ENCODE measurements at regions not wholly inside any gene's neighbourhood (a gene's known extent, or its start where the extent isn't known, plus 50 kb on each side); places are given as distances from the start of the nearest gene placed in this dataset.
"Not testable (repeated sequence)": the region's sequence is repeated elsewhere in the genome, so short reads cannot be mapped to it uniquely, and the experiment has no call there.

GRCh38 chr6:92121228-92121627 is 1298.1 kb downstream of the EPHA7 start:
- no peak for DNase-seq

- DNase-seq: no peak
Measured at GRCh38 chr6:92117800-92118199, 1301.6 kb downstream of the EPHA7 start.

- DNase-seq: no peak
Measured at GRCh38 chr6:92114797-92115196, 1304.6 kb downstream of the EPHA7 start.

GRCh38 chr6:92114091-92114675 is 1305.2 kb downstream of the EPHA7 start:
- no peak for DNase-seq

GRCh38 chr6:92111386-92111785 is 1308.0 kb downstream of the EPHA7 start:
- no peak for DNase-seq

- no peak for DNase-seq
Measured at GRCh38 chr6:92110403-92110802, 1309.0 kb downstream of the EPHA7 start.

GRCh38 chr6:92109956-92110355 is 1309.4 kb downstream of the EPHA7 start:
- DNase-seq: no peak

- no peak for DNase-seq
Measured at GRCh38 chr6:92109256-92109655, 1310.1 kb downstream of the EPHA7 start.

GRCh38 chr6:92086750-92087149 is 1332.6 kb downstream of the EPHA7 start:
- no peak for DNase-seq

GRCh38 chr6:92083914-92084313 is 1335.4 kb downstream of the EPHA7 start:
- DNase-seq: not testable (repeated sequence)

GRCh38 chr6:92072387-92072786 is 1347.0 kb downstream of the EPHA7 start:
- no peak for DNase-seq

GRCh38 chr6:92069781-92070180 is 1349.6 kb downstream of the EPHA7 start:
- DNase-seq: no peak

GRCh38 chr6:92052513-92052912 is 1366.8 kb downstream of the EPHA7 start:
- no peak for DNase-seq

- DNase-seq: no peak
Measured at GRCh38 chr6:92050216-92050615, 1369.1 kb downstream of the EPHA7 start.

GRCh38 chr6:92047860-92048259 is 1371.5 kb downstream of the EPHA7 start:
- no peak for DNase-seq

- DNase-seq: no peak
Measured at GRCh38 chr6:92047152-92047850, 1372.1 kb downstream of the EPHA7 start.

GRCh38 chr6:92044312-92044711 is 1375.0 kb downstream of the EPHA7 start:
- DNase-seq: no peak

GRCh38 chr6:92043777-92044176 is 1375.6 kb downstream of the EPHA7 start:
- DNase-seq: no peak

- no peak for DNase-seq
Measured at GRCh38 chr6:92026878-92027277, 1392.5 kb downstream of the EPHA7 start.

- DNase-seq: no peak
Measured at GRCh38 chr6:92024881-92025280, 1394.5 kb downstream of the EPHA7 start.

GRCh38 chr6:92024110-92024509 is 1395.2 kb downstream of the EPHA7 start:
- no peak for DNase-seq

- no peak for DNase-seq
Measured at GRCh38 chr6:92023410-92023966, 1395.9 kb downstream of the EPHA7 start.

GRCh38 chr6:92011681-92012245 is 1407.6 kb downstream of the EPHA7 start:
- no peak for DNase-seq

Measured in islet precursor cell (in vitro differentiated cells).